ENCODE measurements at regions not wholly inside any gene's neighbourhood (a gene's known extent, or its start where the extent isn't known, plus 50 kb on each side); places are given as distances from the start of the nearest gene placed in this dataset.
"Not testable (repeated sequence)": the region's sequence is repeated elsewhere in the genome, so short reads cannot be mapped to it uniquely, and the experiment has no call there.

DNA sequence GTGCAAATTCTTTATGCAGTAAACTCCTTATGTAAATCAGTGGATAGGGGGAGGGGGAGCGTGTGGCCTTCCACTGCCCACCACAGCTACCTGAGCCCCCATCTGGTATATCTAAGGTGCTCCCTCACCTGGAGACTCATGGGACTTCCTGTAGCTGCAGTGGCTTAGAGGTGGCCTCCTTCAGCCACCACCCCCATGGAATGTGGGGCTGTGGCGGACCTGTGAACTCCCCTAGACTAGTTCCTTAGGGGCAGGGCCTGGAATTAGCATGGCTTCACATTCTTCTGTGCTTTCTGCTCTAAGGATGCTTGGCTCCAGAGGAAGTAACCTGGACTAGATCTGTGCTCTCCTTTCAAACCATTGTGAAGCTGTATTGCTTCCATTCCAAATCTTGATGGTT, 550.5 kb upstream of the COBL start:
- no peak for DNase-seq

DNA sequence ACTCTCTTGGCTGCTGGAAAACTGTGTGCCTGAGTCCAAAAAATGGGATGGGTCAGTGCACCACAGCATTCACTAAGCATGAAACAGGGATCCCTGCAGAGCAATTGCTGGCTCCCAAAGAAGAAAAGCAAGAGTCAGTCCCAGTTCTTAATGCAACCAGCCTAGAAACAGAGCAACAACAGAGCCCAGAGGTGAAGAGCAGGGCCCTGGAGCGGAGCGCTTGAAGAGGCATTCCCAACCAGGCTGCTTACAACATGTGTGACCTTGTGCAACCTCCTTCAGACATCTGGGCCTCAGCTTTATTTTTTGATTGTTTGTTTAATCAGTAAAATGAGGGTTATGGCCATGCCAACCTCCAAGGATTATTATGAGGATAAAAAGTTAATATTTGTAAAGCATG, 543.7 kb upstream of the COBL start:
- DNase-seq = no peak

DNA sequence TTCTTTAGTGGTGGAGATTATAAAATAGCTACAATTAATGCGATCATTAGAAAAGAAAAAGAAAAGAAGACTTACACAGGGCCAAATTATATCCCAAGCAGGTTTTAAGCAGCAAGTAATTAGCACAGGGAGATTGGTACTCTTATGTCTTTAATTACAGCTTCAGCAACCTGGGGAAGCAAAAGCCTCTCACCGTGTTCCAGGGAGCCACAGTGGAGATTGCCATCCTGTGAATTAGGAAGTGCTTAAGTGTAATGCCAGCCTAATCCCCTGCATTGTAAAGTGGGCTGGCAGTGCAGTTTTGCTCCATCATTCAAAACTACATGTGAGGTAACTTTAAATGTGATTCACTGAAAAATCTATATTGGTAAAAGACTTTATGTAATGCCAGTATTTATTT, 533.5 kb upstream of the COBL start:
- no peak for DNase-seq

DNA sequence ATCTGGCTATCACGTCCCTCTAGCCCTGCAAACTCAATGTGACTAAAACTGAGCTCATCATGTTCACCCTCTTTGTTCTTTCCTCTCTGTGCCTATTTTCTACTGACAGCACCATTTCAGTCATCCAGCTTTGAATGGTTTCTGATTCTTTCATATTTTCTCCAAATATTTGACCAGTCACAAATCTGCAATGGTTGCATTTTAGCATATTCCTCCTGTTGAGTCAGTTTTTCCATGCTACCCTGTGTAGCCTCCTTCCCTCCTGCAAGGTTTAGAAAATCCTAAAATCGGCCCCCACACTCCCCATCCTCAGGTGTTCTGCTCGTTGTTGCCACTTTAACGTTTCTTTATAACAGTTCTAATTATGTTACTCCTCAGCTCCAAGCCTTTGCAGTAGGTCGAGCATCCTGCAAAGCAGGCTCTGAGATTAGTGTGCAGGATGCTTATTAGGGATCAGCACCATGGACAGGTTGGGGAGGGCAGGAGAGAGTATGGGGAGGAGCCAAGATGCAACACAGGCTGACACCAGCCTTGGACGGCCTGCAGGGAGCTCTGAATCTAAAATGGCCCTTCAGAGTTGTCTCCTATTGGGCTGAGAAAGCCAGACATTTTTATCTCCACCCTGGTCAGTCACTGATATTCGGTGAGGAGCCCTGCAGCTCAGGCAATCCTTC, 531.0 kb upstream of the COBL start:
- no peak for DNase-seq

DNA sequence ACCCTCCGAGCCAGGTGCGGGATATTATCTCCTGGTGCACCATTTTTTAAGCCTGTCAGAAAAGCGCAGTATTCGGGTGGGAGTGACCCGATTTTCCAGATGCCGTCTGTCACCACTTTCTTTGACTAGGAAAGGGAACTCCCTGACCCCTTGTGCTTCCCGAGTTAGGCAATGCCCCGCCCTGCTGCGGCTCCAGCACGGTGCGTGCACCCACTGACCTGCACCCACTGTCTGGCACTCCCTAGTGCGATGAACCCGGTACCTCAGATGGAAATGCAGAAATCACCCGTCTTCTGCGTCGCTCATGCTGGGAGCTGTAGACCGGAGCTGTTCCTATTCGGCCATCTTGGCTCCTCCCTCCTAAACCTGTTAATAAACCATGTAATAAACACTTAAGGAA, 522.5 kb upstream of the COBL start:
- DNase-seq = not testable (repeated sequence)

DNA sequence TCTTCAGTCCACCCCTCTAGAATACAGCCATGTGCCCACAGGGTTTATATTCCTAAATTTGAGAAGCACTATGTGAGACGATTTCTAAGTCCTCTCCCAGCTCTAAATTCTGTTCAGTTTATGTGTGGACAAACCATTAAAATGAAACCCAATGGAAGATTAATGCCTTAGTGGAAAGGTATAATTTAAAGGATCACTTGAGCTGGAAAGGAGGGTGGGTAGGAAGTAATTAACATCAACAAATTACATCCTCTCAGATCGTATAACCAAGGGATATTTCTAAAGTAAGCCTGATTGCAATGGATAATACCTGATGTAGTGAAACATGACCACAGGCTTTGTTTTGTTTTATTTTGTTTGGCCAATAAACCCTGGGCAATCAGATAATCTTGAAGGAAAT, 511.0 kb upstream of the COBL start:
- no peak for DNase-seq

DNA sequence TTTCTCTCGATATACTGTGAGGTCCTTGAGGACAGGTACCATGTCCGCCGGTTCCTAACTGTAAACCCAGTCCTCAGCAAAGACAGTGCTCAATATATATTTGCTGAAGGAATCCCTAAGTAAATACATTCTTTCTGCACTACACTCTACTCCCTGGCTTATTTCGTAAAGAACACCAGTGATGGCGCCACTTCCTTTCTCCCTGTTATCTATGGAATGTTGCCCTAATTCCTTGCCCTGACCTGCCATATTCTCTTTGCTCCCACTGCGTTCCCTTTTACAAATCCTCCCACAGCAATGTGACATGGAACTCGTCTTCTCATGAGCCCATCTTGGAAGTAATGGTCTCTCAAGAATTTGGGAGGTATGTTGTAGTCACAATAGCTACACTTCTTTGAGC, 507.4 kb upstream of the COBL start:
- no peak for DNase-seq

DNA sequence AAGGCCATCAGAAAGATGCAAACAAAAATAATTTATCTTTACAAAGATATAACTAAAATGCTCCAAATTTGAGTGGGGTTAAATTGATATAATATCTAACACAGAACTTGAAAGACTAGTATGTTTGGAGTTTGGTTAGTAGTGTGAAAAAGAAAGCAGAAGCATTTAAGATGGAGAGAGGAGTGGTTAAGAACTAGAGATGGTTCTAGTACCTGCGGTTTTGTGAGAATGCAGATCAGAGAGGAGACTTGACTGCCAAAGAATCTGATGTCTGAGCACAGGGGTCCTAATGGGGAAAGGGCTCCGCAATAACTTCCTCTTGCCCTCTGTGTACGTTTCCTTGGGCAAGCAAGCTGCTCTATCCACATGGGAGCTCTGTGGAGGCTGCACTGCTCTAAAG, 506.8 kb upstream of the COBL start:
- no peak for DNase-seq

DNA sequence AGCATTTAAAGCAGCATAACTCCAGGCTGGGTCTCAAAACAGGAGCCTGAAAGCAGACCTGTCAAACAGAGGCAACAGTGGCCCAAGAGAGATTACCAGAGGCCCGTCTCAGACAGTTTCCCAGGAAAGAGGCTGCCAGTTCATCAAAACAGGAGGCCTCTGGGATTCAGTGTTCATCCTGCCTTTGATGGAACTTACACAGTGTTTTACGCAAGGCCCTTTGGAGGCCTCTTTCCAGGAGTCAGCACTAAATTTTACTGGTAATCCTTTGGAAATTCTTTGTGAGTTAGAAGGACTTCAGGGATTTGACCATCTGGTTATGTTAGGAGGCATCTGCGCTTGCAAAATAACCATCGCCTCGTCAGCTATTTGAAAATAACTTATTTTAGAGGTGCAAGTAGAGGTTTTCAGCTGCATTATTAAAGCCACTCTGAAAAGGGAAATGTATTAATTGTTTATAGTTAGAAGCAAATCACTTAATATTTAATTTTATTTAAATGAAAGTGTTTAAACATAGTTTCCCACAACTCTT, 501.2 kb upstream of the COBL start:
- no peak for DNase-seq

DNA sequence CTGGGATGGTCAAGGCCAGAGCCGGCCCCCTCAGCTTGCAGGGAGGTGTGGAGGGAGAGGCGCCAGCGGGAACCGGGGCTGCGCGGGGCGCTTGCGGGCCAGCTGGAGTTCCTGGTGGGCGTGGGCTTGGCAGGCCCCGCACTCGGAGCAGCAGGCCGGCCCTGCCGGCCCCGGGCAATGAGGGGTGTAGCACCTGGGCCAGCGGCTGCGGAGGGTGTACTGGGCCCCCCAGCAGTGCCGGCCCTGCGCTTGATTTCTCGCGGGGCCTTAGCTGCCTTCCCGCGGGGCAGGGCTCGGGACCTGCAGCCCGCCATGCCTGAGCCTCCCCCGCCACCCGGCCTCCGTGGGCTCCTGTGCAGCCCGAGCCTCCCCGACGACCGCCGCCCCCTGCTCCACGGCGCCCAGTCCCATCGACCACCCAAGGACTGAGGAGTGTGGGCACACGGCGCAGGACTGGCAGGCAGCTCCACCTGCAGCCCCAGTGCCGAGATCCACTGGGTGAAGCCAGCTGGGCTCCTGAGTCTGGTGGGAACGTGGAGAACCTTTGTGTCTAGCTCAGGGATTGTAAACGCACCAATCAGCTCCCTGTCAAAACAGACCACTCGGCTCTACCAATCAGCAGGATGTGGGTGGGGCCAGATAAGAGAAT, 489.3 kb upstream of the COBL start:
- DNase-seq = not testable (repeated sequence)

DNA sequence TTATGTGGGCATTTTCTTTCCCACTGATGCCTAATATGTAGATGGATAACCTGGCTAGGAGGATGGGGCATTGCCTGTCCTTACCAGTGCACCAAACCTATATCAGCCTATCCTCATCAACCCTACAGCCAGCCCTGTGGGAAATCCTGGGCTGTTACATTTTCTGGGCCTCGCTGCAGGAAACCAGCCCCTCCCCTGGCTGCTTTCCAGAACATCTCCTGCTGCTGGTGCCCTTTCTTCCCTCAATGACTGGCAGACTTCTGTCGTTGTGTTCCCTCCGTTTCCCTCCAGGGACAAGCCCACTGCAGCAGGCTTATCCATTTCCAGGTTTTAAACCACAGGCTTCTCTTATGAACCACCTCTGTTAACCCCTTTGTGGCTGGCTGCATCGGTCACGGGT, 486.1 kb upstream of the COBL start:
- no peak for DNase-seq

DNA sequence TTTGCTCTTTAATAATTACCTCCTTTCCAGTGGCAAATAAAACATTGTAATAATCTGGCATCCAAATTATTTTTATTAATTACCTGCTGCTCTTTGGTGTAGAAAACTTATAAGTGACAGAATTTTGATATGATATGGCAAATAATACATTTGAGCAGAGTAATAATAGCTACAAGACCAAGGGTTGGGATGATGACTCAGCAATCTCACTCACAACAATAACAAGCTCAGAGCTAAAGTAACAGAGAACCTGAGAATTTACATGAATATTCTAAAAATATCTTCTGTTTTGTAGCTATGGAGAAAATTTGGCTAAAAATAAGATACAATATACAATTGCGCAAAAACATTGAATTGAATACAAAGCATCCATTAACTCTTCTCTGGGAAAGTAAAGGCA, 480.8 kb upstream of the COBL start:
- DNase-seq = no peak

DNA sequence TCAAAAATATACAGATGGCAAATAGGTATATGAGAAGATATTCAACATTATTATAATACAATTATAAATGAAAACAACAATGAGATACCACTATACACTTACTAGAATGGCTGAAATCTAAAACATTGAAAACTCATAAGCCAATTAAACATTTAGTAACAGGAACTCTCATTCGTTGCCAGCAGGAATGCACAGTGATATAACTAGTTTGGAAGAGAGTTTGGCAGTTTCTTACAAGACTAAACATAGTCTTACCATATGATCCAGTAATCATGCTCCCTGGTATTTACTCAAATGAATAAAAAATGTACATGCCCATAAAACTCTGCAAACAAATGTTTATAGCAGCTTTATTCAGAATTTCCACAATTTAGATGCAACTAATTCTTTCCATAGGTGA, 476.2 kb upstream of the COBL start:
- DNase-seq = no peak

DNA sequence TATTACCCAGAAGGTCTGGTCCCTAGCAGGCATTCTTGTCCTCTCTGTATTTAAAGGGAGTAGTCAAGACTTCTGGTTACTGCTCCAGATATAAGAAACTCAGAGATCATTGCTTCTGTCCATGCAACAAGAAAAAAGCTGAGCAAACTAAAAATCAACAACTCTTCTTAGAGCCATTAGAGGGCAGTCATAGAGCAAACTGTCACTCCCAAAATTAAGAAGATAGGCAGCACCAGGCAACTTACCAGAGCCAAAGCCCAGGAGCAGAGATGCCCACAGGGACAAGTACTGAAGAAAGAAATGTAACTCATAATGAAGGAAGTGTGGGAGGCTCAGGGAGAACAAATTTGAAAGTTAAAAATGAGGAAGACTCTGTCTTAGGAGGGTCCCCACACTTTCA, 472.9 kb upstream of the COBL start:
- no peak for DNase-seq

DNA sequence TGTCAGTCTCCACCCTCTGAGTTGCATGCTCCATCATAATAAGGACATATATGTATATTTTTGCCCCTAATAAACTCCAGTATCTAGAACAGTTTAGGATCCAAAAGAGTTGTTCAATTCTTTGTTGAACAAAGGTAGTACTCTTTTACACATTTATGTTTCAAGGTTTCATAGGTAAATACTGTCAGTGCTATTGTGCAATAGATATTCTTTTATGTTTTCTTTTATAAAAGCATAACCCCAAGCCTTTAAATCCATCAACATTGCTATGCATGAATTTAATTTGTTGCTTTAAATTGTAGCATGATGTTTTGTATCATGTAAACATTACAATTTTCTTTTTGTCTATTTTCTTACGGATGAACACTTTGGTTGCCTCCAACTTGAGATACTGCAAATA, 469.7 kb upstream of the COBL start:
- no peak for DNase-seq

DNA sequence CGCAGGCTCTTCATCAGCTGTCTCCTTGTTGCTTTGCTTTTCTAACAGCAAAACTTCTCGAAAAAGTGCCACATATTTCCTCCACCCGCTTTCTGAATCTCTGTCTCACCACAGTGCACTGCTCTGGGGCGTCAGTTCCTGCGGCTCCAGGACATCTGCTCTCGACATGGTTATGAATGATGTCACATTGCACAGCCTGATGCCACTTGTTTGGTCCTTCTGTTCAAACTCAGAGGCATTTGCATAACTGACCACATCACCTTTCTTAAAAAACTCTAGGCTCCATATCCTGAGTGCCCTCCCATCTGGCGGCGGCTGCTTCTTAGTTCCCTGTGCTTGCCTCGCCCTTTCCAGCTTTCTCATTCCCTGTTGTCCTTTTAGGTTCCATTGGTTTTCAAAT, 469.3 kb upstream of the COBL start:
- no peak for DNase-seq

DNA sequence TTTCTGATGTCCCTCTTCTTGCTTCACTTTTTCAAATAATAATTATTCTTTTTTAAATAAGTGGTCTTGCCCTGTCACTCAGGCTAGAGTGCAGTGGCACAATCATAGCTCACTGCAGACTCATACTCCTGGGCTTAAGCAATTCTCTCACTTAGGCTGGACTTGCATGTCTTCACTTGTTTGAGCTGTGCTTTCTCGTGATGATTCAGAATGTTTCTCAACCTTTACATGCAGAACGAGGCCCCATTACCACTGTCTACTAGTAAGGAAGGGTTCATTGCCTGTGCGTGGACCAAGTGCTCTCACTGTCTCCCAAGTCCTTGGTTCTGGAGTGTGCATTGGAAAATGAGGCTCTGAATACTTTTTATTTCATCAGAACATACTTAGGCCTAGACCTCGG, 468.6 kb upstream of the COBL start:
- no peak for DNase-seq

DNA sequence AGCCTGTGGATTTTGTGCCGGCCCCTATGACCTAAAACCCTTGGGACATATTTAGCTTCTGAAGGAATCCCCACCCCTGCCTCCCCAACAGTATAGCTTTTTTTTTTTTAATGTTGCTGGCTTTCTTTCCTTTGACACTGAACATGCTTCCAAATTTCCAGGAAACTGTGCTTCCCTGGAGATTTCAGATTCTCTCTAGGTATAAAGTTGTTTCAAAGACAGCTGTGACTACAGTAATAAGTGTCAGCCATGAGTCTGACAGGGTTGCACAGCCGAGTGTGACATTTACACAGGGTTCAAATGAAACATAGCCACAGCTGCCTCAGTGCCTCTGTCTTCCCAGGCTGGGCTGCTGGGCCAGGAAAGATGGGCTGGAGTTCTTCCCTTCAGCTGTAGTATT, 466.6 kb upstream of the COBL start:
- DNase-seq = no peak

DNA sequence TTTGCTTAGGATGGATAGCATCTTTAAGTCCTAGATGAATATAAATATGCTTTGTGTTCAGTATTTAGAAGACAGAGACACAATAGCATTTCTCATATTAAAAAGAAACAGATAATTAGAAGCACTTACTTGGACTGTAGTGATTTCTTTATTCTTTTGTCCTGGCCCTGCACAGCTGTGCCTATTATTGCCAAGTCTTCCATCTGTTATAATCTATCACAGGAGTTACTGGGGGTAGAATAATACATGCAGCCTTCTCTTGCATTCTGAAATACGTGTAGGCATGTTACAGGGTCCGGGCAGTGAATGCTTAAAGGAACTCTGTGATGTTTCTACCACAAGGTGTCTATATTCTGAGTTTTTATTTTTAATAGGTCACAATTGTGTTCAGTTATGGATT, 461.5 kb upstream of the COBL start:
- DNase-seq = no peak

DNA sequence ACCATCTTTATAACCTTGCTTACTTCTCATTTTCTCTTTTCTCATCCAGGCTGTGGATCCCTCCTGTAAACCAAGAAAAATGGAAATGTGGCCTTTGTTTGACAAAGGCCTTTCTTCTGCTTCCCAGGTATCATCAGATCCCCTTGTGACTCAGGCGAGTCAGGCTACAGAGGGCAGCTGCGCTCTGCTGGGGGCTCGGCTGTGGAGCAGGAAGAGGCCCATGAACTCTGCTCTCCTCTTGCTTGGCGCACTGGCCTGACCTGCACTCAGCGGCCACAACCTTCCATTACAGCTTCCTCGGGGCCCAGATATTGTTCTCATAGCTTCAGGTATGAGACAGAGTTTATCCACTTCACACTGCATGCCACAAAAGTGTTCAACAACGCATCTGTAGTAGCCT, 457.6 kb upstream of the COBL start:
- DNase-seq = no peak

DNA sequence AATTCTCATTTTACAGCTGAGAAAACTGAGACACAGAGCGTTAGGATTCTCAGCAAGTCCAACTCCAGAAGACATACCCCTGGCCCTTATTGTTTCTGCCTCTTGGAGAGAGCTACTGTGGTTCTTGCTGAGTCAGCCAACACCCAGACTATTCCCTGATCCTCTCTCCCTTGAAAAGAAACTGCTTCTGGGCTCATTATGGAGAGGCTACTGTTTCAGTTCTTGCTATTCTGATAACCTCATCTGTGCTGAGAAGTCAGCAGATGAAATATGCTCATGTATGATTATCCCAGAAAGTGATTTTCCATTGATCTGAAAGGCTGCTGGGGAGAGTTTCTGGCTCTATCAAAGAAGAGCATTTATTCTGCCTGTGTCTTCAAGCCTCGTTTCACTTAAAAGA, 455.6 kb upstream of the COBL start:
- no peak for DNase-seq

DNA sequence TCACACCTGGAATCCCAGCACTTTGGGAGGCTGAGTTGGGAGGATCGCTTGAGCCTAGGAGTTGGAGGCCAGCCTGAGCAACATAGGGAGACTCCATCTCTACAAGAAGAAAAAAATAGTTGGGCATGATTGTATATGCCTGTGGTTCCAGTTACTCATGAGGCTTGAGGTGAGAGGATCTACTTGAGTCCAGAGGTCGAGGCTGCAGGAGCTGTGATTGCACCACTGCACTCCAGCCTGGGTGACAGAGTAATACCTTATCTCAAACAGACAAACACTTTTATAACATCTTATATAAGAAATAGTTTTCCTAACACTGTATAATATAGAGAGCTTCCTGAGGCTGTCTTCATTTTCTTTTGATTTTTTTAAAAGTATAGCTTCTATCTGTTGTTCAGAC, 448.4 kb upstream of the COBL start:
- no peak for DNase-seq

DNA sequence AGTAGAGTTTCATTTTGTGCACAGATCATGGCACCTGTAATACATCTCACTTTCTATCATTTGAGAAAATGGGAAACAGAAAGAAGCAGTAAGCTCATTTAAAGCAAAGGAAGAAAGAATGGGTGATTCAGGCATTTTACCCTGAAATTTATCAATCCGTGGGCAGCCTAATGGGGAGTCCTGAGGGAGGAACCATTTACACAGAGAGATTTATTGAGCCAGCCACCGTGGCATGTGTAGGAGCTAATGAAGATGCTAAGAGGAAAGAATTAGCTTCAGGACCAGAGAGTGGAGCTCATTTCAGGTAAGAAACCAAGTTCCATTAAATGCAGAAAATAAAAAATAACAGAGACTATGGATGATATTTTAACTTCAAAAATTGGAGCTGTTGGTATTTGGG, 443.4 kb upstream of the COBL start:
- DNase-seq = no peak

DNA sequence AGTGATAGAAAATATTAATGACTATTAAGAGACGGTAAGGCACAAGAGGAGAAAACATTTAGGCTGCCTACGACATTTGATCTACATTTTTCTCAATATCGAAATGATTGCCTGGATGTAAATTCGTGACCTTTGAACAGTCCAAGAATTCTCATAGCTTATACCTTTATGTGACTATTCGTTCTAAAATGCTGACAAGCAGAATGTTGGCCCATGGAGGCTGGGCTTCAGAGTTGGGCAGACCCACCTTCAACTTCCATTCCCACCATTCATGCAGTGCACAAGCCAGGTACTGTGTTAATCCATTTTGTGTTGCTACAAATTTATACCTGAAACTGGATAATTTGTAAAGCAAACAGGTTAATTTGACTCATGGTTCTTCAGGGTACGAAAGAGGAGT, 441.4 kb upstream of the COBL start:
- DNase-seq = no peak

DNA sequence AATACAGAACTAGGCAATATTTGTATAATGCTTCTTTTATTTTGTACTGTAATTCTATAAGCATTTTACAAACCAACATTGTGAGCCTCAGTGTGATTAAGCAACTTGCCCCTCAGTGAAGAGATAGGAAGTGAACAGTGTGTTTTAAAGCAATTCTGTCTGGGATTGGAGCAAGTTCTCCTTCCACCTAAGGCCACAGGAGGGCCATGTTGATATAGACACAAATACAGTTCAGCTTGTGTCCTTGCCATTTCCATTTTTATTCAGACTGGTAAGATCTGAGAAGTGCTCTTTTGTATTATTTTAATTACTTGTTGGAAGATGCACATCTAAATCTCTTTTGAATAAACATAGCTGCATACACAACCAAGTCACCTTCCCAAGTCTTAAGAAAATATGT, 416.3 kb upstream of the COBL start:
- DNase-seq = no peak

All from NK-92 treated with Interleukin-12 subunit alpha and Interleukin-12 subunit beta, amount 100 ng/mL, for 24 hours (cell line).